ENCODE measurements at regions not wholly inside any gene's neighbourhood (a gene's known extent, or its start where the extent isn't known, plus 50 kb on each side); places are given as distances from the start of the nearest gene placed in this dataset.

DNA sequence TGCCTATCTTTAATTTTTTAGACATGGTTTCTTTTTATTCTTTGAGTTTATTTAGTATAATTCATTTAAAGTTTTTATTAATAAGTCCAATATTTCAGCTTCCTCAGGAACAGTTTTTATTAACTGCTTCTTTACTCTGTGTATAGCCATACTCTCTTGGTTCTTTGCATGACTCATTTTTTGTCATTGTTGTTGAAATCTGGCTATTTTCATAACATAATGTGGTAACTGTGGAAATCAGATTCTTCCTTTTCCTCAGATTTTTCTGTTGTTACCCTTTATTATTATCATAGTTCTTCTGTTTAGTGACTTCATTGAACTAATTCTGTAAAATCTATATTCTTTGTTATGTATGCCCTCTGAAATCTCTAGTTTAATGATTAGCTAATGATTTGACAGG lies 124.9 kb upstream of the CYSLTR1 start:
- ChIA-PET SMC1A (ENCODE audit: uncharacterized antibody, unreplicated experiment) (interaction anchor here (0.5 kb wide), 1 partner anchor 217 kb away, joined by 3 read pairs; no protein-coding TSS in a partner anchor), RAD21 (ENCODE audit: unreplicated experiment) (interaction anchor here (0.6 kb wide), 1 partner anchor 67 kb away, joined by 4 read pairs; no protein-coding TSS in a partner anchor), CTCF (interaction anchor here (0.9 kb wide), 1 partner anchor 103 kb away, joined by 3 read pairs; no protein-coding TSS in a partner anchor), POLR2A (no interaction called here)
- no peak overlapping the region for H3K4me3 ChIP-seq
- no peak overlapping the region for H3K9ac ChIP-seq (ENCODE audit: control insufficient read depth, insufficient read depth, low read length)
- no peak for FAIRE-seq
- H3K27me3 ChIP-seq (replicated peaks in 1 of 2; ENCODE audit: control insufficient read depth in 2 of 2, insufficient read depth in 2 of 2, low read length in 1 of 2): no peaks in the 10 kb centered on the region
- no peak overlapping the region for H3K27ac ChIP-seq (ENCODE audit: control insufficient read depth, insufficient read depth)
- no peak overlapping the region for H2AFZ ChIP-seq (ENCODE audit: control insufficient read depth, low read depth, low read length)
- no peak for ATAC-seq
- in situ Hi-C loops (cut with MboI): no loop called here
- TF ChIP-seq RBBP5 (conservative IDR thresholded peaks at IDR 0.05) (no peak), TCF3 (IDR thresholded peaks at IDR 0.05; ENCODE audit: borderline replicate concordance, insufficient read depth, low read depth, low read length) (no peak), TCF12 (IDR thresholded peaks at IDR 0.05; ENCODE audit: low read depth, low read length) (no peak), TBL1XR1 (IDR thresholded peaks at IDR 0.05; ENCODE audit: low read depth, low read length) (no peak), ZBED1 (IDR thresholded peaks at IDR 0.05; ENCODE audit: borderline replicate concordance) (no peak), BMI1 (IDR thresholded peaks at IDR 0.05; ENCODE audit: borderline replicate concordance) (no peak), SREBF1 (IDR thresholded peaks at IDR 0.05; ENCODE audit: low read length) (no peak), MYB (IDR thresholded peaks at IDR 0.05; ENCODE audit: borderline replicate concordance, low read depth, low read length) (no peak), ZNF207 (IDR thresholded peaks at IDR 0.05; ENCODE audit: borderline replicate concordance) (no peak), LARP7 (IDR thresholded peaks at IDR 0.05) (no peak), NFYB (IDR thresholded peaks at IDR 0.05; ENCODE audit: insufficient read depth, low read depth, low read length) (no peak), SPI1 (IDR thresholded peaks at IDR 0.05; ENCODE audit: borderline replicate concordance, insufficient read depth, low read depth, low read length) (no peak), NBN (IDR thresholded peaks at IDR 0.05) (no peak)
- TF ChIP-seq, protein P1, sequence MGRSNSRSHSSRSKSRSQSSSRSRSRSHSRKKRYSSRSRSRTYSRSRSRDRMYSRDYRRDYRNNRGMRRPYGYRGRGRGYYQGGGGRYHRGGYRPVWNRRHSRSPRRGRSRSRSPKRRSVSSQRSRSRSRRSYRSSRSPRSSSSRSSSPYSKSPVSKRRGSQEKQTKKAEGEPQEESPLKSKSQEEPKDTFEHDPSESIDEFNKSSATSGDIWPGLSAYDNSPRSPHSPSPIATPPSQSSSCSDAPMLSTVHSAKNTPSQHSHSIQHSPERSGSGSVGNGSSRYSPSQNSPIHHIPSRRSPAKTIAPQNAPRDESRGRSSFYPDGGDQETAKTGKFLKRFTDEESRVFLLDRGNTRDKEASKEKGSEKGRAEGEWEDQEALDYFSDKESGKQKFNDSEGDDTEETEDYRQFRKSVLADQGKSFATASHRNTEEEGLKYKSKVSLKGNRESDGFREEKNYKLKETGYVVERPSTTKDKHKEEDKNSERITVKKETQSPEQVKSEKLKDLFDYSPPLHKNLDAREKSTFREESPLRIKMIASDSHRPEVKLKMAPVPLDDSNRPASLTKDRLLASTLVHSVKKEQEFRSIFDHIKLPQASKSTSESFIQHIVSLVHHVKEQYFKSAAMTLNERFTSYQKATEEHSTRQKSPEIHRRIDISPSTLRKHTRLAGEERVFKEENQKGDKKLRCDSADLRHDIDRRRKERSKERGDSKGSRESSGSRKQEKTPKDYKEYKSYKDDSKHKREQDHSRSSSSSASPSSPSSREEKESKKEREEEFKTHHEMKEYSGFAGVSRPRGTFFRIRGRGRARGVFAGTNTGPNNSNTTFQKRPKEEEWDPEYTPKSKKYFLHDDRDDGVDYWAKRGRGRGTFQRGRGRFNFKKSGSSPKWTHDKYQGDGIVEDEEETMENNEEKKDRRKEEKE (IDR thresholded peaks at IDR 0.05): no peak
- TF ChIP-seq, protein P2, sequence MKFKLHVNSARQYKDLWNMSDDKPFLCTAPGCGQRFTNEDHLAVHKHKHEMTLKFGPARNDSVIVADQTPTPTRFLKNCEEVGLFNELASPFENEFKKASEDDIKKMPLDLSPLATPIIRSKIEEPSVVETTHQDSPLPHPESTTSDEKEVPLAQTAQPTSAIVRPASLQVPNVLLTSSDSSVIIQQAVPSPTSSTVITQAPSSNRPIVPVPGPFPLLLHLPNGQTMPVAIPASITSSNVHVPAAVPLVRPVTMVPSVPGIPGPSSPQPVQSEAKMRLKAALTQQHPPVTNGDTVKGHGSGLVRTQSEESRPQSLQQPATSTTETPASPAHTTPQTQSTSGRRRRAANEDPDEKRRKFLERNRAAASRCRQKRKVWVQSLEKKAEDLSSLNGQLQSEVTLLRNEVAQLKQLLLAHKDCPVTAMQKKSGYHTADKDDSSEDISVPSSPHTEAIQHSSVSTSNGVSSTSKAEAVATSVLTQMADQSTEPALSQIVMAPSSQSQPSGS (IDR thresholded peaks at IDR 0.05; ENCODE audit: low read length): no peak
- TF ChIP-seq, protein P3, sequence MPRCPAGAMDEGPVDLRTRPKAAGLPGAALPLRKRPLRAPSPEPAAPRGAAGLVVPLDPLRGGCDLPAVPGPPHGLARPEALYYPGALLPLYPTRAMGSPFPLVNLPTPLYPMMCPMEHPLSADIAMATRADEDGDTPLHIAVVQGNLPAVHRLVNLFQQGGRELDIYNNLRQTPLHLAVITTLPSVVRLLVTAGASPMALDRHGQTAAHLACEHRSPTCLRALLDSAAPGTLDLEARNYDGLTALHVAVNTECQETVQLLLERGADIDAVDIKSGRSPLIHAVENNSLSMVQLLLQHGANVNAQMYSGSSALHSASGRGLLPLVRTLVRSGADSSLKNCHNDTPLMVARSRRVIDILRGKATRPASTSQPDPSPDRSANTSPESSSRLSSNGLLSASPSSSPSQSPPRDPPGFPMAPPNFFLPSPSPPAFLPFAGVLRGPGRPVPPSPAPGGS (IDR thresholded peaks at IDR 0.05; ENCODE audit: borderline replicate concordance, insufficient read depth, low read depth, low read length, poor library complexity, severe bottlenecking): no peak
- TF ChIP-seq, protein P4, sequence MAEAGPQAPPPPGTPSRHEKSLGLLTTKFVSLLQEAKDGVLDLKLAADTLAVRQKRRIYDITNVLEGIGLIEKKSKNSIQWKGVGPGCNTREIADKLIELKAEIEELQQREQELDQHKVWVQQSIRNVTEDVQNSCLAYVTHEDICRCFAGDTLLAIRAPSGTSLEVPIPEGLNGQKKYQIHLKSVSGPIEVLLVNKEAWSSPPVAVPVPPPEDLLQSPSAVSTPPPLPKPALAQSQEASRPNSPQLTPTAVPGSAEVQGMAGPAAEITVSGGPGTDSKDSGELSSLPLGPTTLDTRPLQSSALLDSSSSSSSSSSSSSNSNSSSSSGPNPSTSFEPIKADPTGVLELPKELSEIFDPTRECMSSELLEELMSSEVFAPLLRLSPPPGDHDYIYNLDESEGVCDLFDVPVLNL (IDR thresholded peaks at IDR 0.05; ENCODE audit: low read depth, low read length): no peak
- TF ChIP-seq, protein P5, sequence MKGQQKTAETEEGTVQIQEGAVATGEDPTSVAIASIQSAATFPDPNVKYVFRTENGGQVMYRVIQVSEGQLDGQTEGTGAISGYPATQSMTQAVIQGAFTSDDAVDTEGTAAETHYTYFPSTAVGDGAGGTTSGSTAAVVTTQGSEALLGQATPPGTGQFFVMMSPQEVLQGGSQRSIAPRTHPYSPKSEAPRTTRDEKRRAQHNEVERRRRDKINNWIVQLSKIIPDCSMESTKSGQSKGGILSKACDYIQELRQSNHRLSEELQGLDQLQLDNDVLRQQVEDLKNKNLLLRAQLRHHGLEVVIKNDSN (IDR thresholded peaks at IDR 0.05; ENCODE audit: borderline replicate concordance, extremely low read length, insufficient read depth, low read depth, low read length): no peak
- no TSS peak for BruUV-seq (replicated peaks)
- no peak for DNase-seq (ENCODE audit: low read depth, low spot score)
- intact Hi-C loops (cut with micrococcal nuclease; ENCODE audit: unreplicated experiment): no loop called here
- no peaks in the 10 kb centered on the region for H3K4me1 ChIP-seq (ENCODE audit: control insufficient read depth, insufficient read depth, low read length)
- no peaks in the 10 kb centered on the region for H4K20me1 ChIP-seq (ENCODE audit: control insufficient read depth, insufficient read depth)
- H3K36me3 ChIP-seq (ENCODE audit: control insufficient read depth in 2 of 2, insufficient read depth in 2 of 2, low read length in 1 of 2): no peaks in the 10 kb centered on the region
- H3K4me2 ChIP-seq (ENCODE audit: control insufficient read depth, insufficient read depth): no peak overlapping the region
- H3K79me2 ChIP-seq (ENCODE audit: control insufficient read depth, insufficient read depth, low read length): no peaks in the 10 kb centered on the region
- H3K9me3 ChIP-seq (replicated peaks; ENCODE audit: control insufficient read depth, insufficient read depth, low read length): no peaks in the 10 kb centered on the region
